ENCODE measurements at regions not wholly inside any gene's neighbourhood (a gene's known extent, or its start where the extent isn't known, plus 50 kb on each side); places are given as distances from the start of the nearest gene placed in this dataset.

- Histone ChIP-seq H3K4me1 (ENCODE audit: control insufficient read depth, insufficient read depth, low read length) (no peaks in the 10 kb centered on the region), H3K27ac (ENCODE audit: low read length) (no peak overlapping the region), H3K27me3 (ENCODE audit: control insufficient read depth in 1 of 2, insufficient read depth in 2 of 2, low read length in 2 of 2) (no peaks in the 10 kb centered on the region), H3K4me3 (ENCODE audit: low read length in 2 of 2) (no peak overlapping the region), H3K36me3 (ENCODE audit: control insufficient read depth in 2 of 2, insufficient read depth in 2 of 2, low read length in 2 of 2) (no peaks in the 10 kb centered on the region), H3K9ac (ENCODE audit: low read length in 2 of 2) (no peak overlapping the region), H3K9me3 (ENCODE audit: control insufficient read depth in 2 of 2, low read length in 2 of 2) (no peaks in the 10 kb centered on the region)
Observed at GRCh38 chr14:81669308-81669707, 135.7 kb upstream of the SEL1L start.

DNA sequence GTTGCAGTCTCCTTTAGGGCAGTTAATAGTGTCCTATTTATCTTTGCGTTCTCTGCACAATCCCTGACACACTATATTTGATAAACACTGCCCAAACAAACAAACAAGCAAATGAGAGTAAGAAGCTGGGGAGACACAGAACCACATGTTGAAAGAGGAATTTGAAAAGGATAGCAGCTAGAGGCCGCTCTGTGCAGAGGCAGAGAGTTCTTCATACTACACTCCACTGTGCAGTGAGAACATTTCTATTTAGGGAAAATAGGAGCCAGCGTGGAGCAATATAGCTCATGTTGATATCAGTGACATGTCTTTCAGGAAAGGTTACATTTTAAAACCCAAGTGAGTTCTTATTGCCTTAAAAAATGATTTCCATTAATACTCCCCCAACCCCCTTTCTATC lies 140.3 kb upstream of the SEL1L start:
- Histone ChIP-seq H3K27me3 (ENCODE audit: control insufficient read depth in 1 of 2, insufficient read depth in 2 of 2, low read length in 2 of 2) (no peaks in the 10 kb centered on the region), H3K4me1 (ENCODE audit: control insufficient read depth, insufficient read depth, low read length) (no peaks in the 10 kb centered on the region), H3K36me3 (ENCODE audit: control insufficient read depth in 2 of 2, insufficient read depth in 2 of 2, low read length in 2 of 2) (no peaks in the 10 kb centered on the region), H3K9ac (ENCODE audit: low read length in 2 of 2) (no peak overlapping the region), H3K9me3 (ENCODE audit: control insufficient read depth in 2 of 2, low read length in 2 of 2) (no peaks in the 10 kb centered on the region), H3K27ac (ENCODE audit: low read length) (no peak overlapping the region), H3K4me3 (ENCODE audit: low read length in 2 of 2) (no peak overlapping the region)

GRCh38 chr14:81676395-81676794 lies 142.7 kb upstream of the SEL1L start:
- Histone ChIP-seq H3K36me3 (ENCODE audit: control insufficient read depth in 2 of 2, insufficient read depth in 2 of 2, low read length in 2 of 2) (no peaks in the 10 kb centered on the region), H3K27me3 (ENCODE audit: control insufficient read depth in 1 of 2, insufficient read depth in 2 of 2, low read length in 2 of 2) (no peaks in the 10 kb centered on the region), H3K4me1 (ENCODE audit: control insufficient read depth, insufficient read depth, low read length) (no peaks in the 10 kb centered on the region), H3K9ac (ENCODE audit: low read length in 2 of 2) (no peak overlapping the region), H3K4me3 (ENCODE audit: low read length in 2 of 2) (no peak overlapping the region), H3K9me3 (ENCODE audit: control insufficient read depth in 2 of 2, low read length in 2 of 2) (no peaks in the 10 kb centered on the region), H3K27ac (ENCODE audit: low read length) (no peak overlapping the region)

DNA sequence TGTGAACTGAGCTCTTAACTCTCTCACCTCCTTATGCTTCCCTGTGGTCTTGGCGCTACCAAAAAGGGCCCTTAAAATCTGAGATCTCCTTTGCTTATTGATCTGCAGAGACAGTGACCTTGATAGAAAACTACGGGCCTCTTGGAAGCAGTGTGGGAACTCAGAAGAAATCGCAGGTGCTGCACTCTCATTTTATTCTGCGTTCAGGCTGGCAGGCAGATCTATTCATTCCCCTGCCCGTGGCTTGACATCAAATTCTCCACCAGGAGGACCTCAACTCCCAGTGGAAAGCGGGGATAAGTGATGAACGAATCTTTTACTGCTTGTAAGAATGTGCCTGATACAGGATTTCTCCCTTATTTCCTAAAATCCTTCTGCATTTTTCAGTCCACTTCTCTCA lies 143.2 kb upstream of the SEL1L start:
- Histone ChIP-seq H3K27ac (ENCODE audit: low read length) (no peak overlapping the region), H3K4me1 (ENCODE audit: control insufficient read depth, insufficient read depth, low read length) (no peaks in the 10 kb centered on the region), H3K9me3 (ENCODE audit: control insufficient read depth in 2 of 2, low read length in 2 of 2) (no peaks in the 10 kb centered on the region), H3K9ac (ENCODE audit: low read length in 2 of 2) (no peak overlapping the region), H3K4me3 (ENCODE audit: low read length in 2 of 2) (no peak overlapping the region), H3K27me3 (ENCODE audit: control insufficient read depth in 1 of 2, insufficient read depth in 2 of 2, low read length in 2 of 2) (no peaks in the 10 kb centered on the region), H3K36me3 (ENCODE audit: control insufficient read depth in 2 of 2, insufficient read depth in 2 of 2, low read length in 2 of 2) (no peaks in the 10 kb centered on the region)

GRCh38 chr14:81677736-81678135 lies 144.1 kb upstream of the SEL1L start:
- Histone ChIP-seq H3K4me1 (ENCODE audit: control insufficient read depth, insufficient read depth, low read length) (no peaks in the 10 kb centered on the region), H3K9ac (ENCODE audit: low read length in 2 of 2) (no peak overlapping the region), H3K27ac (ENCODE audit: low read length) (no peak overlapping the region), H3K9me3 (ENCODE audit: control insufficient read depth in 2 of 2, low read length in 2 of 2) (no peaks in the 10 kb centered on the region), H3K36me3 (ENCODE audit: control insufficient read depth in 2 of 2, insufficient read depth in 2 of 2, low read length in 2 of 2) (no peaks in the 10 kb centered on the region), H3K4me3 (ENCODE audit: low read length in 2 of 2) (no peak overlapping the region), H3K27me3 (ENCODE audit: control insufficient read depth in 1 of 2, insufficient read depth in 2 of 2, low read length in 2 of 2) (no peaks in the 10 kb centered on the region)

DNA sequence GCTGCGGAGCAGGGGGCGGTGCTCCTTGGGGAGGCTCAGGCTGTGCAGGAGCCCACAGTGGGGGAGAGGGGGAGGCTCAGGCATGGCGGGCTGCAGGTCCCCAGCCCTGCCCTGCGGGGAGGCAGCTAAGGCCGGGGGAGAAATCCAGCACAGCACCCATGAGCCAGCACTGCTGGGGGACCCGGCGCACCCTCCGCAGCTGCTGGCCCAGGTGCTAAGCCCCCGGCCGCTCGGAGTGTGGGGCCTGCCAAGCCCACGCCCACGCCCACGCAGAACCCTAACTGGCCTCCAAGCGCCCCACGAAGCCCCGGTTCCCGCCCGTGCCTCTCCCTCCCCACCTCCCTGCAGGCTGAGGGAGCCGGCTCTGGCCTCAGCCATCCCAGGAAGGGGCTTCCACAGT lies 145.6 kb upstream of the SEL1L start:
- no peaks in the 10 kb centered on the region for H3K4me1 ChIP-seq (ENCODE audit: control insufficient read depth, insufficient read depth, low read length)
- H3K9ac ChIP-seq (ENCODE audit: low read length in 2 of 2): no peak overlapping the region
- no peak overlapping the region for H3K4me3 ChIP-seq (ENCODE audit: low read length in 2 of 2)
- H3K27me3 ChIP-seq (ENCODE audit: control insufficient read depth in 1 of 2, insufficient read depth in 2 of 2, low read length in 2 of 2): no peaks in the 10 kb centered on the region
- H3K36me3 ChIP-seq (ENCODE audit: control insufficient read depth in 2 of 2, insufficient read depth in 2 of 2, low read length in 2 of 2): no peaks in the 10 kb centered on the region
- H3K9me3 ChIP-seq (ENCODE audit: control insufficient read depth in 2 of 2, low read length in 2 of 2): no peaks in the 10 kb centered on the region
- no peak overlapping the region for H3K27ac ChIP-seq (ENCODE audit: low read length)

GRCh38 chr14:81681541-81681940 lies 147.9 kb upstream of the SEL1L start:
- H3K9me3 ChIP-seq (ENCODE audit: control insufficient read depth in 2 of 2, low read length in 2 of 2): no peaks in the 10 kb centered on the region

GRCh38 chr14:81682134-81682533 lies 148.5 kb upstream of the SEL1L start:
- Histone ChIP-seq H3K36me3 (ENCODE audit: control insufficient read depth in 2 of 2, insufficient read depth in 2 of 2, low read length in 2 of 2) (no peaks in the 10 kb centered on the region), H3K4me3 (ENCODE audit: low read length in 2 of 2) (no peak overlapping the region), H3K27me3 (ENCODE audit: control insufficient read depth in 1 of 2, insufficient read depth in 2 of 2, low read length in 2 of 2) (no peaks in the 10 kb centered on the region), H3K9ac (ENCODE audit: low read length in 2 of 2) (no peak overlapping the region), H3K4me1 (ENCODE audit: control insufficient read depth, insufficient read depth, low read length) (no peaks in the 10 kb centered on the region), H3K9me3 (ENCODE audit: control insufficient read depth in 2 of 2, low read length in 2 of 2) (no peaks in the 10 kb centered on the region), H3K27ac (ENCODE audit: low read length) (no peak overlapping the region)

More at GRCh38 chr14:81681541-81681940, 147.9 kb upstream of the SEL1L start:
- no peaks in the 10 kb centered on the region for H3K36me3 ChIP-seq (ENCODE audit: control insufficient read depth in 2 of 2, insufficient read depth in 2 of 2, low read length in 2 of 2)
- no peaks in the 10 kb centered on the region for H3K27me3 ChIP-seq (ENCODE audit: control insufficient read depth in 1 of 2, insufficient read depth in 2 of 2, low read length in 2 of 2)
- H3K4me3 ChIP-seq (ENCODE audit: low read length in 2 of 2): no peak overlapping the region
- no peak overlapping the region for H3K9ac ChIP-seq (ENCODE audit: low read length in 2 of 2)
- no peak overlapping the region for H3K27ac ChIP-seq (ENCODE audit: low read length)
- no peaks in the 10 kb centered on the region for H3K4me1 ChIP-seq (ENCODE audit: control insufficient read depth, insufficient read depth, low read length)

- no peaks in the 10 kb centered on the region for H3K9me3 ChIP-seq (ENCODE audit: control insufficient read depth in 2 of 2, low read length in 2 of 2)
- no peaks in the 10 kb centered on the region for H3K27me3 ChIP-seq (ENCODE audit: control insufficient read depth in 1 of 2, insufficient read depth in 2 of 2, low read length in 2 of 2)
- H3K27ac ChIP-seq (ENCODE audit: low read length): no peak overlapping the region
- H3K4me3 ChIP-seq (ENCODE audit: low read length in 2 of 2): no peak overlapping the region
- no peaks in the 10 kb centered on the region for H3K36me3 ChIP-seq (ENCODE audit: control insufficient read depth in 2 of 2, insufficient read depth in 2 of 2, low read length in 2 of 2)
- H3K4me1 ChIP-seq (ENCODE audit: control insufficient read depth, insufficient read depth, low read length): no peaks in the 10 kb centered on the region
- no peak overlapping the region for H3K9ac ChIP-seq (ENCODE audit: low read length in 2 of 2)
Observed at GRCh38 chr14:81682701-81683100, 149.0 kb upstream of the SEL1L start.

GRCh38 chr14:81684696-81685095 lies 151.0 kb upstream of the SEL1L start:
- Histone ChIP-seq H3K9me3 (ENCODE audit: control insufficient read depth in 2 of 2, low read length in 2 of 2) (no peaks in the 10 kb centered on the region), H3K9ac (ENCODE audit: low read length in 2 of 2) (no peak overlapping the region), H3K36me3 (ENCODE audit: control insufficient read depth in 2 of 2, insufficient read depth in 2 of 2, low read length in 2 of 2) (no peaks in the 10 kb centered on the region), H3K27ac (ENCODE audit: low read length) (no peak overlapping the region), H3K27me3 (ENCODE audit: control insufficient read depth in 1 of 2, insufficient read depth in 2 of 2, low read length in 2 of 2) (no peaks in the 10 kb centered on the region), H3K4me1 (ENCODE audit: control insufficient read depth, insufficient read depth, low read length) (no peaks in the 10 kb centered on the region), H3K4me3 (ENCODE audit: low read length in 2 of 2) (no peak overlapping the region)

GRCh38 chr14:81686512-81686911 lies 152.9 kb upstream of the SEL1L start:
- no peaks in the 10 kb centered on the region for H3K9me3 ChIP-seq (ENCODE audit: control insufficient read depth in 2 of 2, low read length in 2 of 2)
- H3K4me3 ChIP-seq (ENCODE audit: low read length in 2 of 2): no peak overlapping the region
- no peak overlapping the region for H3K27ac ChIP-seq (ENCODE audit: low read length)
- no peak overlapping the region for H3K9ac ChIP-seq (ENCODE audit: low read length in 2 of 2)
- no peaks in the 10 kb centered on the region for H3K36me3 ChIP-seq (ENCODE audit: control insufficient read depth in 2 of 2, insufficient read depth in 2 of 2, low read length in 2 of 2)
- H3K4me1 ChIP-seq (ENCODE audit: control insufficient read depth, insufficient read depth, low read length): no peaks in the 10 kb centered on the region
- H3K27me3 ChIP-seq (ENCODE audit: control insufficient read depth in 1 of 2, insufficient read depth in 2 of 2, low read length in 2 of 2): no peaks in the 10 kb centered on the region

DNA sequence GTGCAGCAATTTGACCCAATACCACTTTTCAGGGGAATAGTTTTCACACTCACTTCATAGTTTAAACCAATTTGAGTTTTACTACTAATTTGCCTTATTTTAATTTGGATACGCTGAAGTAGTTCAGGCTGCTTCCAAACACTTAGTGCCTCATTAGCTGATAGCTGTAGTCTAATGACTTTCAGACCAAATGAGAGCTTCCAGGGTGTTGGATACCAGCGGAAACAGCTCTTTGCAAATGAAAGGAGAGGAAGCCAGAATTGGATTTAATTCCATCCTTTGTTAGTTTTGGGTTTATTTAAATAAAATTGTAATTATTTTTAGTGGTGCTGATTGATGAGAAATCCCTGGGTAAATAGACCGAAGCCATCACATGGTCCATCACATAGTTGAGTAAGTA lies 158.3 kb upstream of the SEL1L start:
- Histone ChIP-seq H3K9ac (ENCODE audit: low read length in 2 of 2) (no peak overlapping the region), H3K4me1 (ENCODE audit: control insufficient read depth, insufficient read depth, low read length) (no peaks in the 10 kb centered on the region), H3K4me3 (ENCODE audit: low read length in 2 of 2) (no peak overlapping the region), H3K9me3 (ENCODE audit: control insufficient read depth in 2 of 2, low read length in 2 of 2) (no peaks in the 10 kb centered on the region), H3K36me3 (ENCODE audit: control insufficient read depth in 2 of 2, insufficient read depth in 2 of 2, low read length in 2 of 2) (no peaks in the 10 kb centered on the region), H3K27ac (ENCODE audit: low read length) (no peak overlapping the region), H3K27me3 (ENCODE audit: control insufficient read depth in 1 of 2, insufficient read depth in 2 of 2, low read length in 2 of 2) (no peaks in the 10 kb centered on the region)
